ENCODE measurements at regions not wholly inside any gene's neighbourhood (a gene's known extent, or its start where the extent isn't known, plus 50 kb on each side); places are given as distances from the start of the nearest gene placed in this dataset.
"Not testable (repeated sequence)": the region's sequence is repeated elsewhere in the genome, so short reads cannot be mapped to it uniquely, and the experiment has no call there.

DNA sequence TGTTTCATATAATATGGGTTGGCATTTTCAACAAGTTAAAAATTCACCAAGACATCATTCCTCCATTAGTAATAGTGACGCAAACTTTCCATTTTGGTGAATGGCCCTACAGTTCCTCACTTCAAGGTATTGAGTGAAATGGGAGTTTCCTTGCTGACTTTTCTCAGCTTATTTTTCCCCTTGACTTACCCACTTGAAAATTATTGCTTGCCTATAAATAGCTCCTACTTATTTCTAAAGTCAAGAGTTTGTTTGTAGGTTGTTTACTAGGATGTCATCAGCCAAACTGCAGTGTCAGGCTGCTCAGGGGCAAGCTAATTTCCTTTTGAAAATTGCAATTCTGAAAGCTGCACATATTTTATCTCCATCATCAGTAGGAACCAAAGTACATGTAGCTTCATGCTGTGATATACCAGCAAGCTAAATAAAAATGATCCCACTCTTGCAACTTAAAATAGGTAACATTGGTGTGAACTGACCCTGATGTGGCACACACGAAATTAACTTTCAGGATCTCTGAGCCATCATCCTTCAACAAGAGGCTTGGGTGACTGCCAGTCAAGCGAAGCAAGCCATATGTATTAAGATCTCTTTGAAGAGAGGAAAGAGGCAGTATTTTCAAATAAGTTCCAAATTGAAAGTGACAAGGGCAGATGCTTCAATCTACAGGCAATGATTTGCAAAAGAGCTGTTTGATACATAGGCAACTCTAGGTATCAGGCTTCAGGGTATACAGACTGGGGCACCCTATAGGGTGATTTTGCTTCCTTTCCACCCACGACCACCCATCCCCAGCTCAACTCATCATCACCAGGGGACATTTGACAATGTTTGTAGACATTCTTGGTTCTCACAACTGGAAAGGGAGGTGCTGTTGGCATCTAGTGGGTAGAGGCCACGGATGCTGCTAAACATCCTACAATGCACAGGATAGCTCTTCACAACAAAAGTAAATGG, 66.8 kb upstream of the RASGRP1 start:
- Mint-ChIP-seq H3K4me3 (no peak overlapping the region), H3K4me1 (peaks cover 5 to 9% of the 10 kb centered on the region in 2 donors), H3K36me3 (no peaks in the 10 kb centered on the region), H3K9me3 (no peaks in the 10 kb centered on the region), H3K27me3 (ENCODE audit: low read depth in 3 of 3) (peaks cover 0 to 7% (median 3%) of the 10 kb centered on the region in 3 donors), H3K27ac (no peak overlapping the region)
- DNase-seq, result no peak

DNA sequence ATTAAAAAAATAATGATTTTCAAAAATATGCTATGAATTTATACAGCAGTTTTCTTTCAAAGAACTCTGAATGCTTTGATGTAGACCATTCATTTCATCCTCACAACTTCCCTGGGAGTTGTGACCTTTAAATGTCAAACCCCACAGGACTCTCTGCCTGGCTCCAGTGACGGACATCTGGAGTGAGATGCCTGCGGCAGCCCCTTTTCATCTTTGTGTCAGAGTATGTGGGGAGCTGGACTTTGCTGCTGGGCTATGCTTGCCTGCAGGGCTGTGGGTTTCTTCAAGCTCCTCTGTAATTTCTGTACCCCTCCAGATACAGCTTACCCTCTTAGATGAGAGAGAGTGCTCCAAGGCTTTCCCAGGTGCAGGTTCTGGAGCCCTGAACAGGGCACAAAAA, 70.6 kb upstream of the RASGRP1 start:
- peaks cover 0 to 3% (median 0%) of the 10 kb centered on the region in 3 donors for H3K27me3 Mint-ChIP-seq (ENCODE audit: low read depth in 3 of 3)
- no peaks in the 10 kb centered on the region for H3K9me3 Mint-ChIP-seq
- H3K27ac Mint-ChIP-seq, result no peak overlapping the region
- peaks cover 14 to 19% of the 10 kb centered on the region in 2 donors for H3K4me1 Mint-ChIP-seq
- no peak overlapping the region for H3K4me3 Mint-ChIP-seq
- no peak for DNase-seq
- H3K36me3 Mint-ChIP-seq, result no peaks in the 10 kb centered on the region

DNA sequence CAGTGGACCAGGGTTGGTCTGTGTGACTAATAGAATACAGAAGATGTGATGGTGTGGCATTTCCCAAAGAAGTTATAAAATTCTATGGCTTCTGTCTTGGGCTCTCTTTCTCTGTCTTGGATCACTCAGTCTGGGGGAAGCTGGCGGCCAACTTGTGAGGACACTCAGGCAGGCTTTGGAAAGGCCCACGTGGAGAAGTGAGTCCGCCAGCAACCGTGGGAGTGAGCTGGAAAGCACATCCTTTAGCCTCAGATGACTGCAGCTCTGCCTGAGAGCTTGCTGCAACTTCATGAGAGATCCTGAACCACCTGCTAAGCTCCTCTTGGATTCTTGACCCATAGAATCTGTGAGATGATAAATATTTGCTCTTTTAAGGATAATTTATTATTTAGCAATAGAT, 72.0 kb upstream of the RASGRP1 start:
- Mint-ChIP-seq H3K4me1 (peaks cover 11 to 30% of the 10 kb centered on the region in 2 donors), H3K27ac (no peak overlapping the region), H3K4me3 (no peak overlapping the region)

DNA sequence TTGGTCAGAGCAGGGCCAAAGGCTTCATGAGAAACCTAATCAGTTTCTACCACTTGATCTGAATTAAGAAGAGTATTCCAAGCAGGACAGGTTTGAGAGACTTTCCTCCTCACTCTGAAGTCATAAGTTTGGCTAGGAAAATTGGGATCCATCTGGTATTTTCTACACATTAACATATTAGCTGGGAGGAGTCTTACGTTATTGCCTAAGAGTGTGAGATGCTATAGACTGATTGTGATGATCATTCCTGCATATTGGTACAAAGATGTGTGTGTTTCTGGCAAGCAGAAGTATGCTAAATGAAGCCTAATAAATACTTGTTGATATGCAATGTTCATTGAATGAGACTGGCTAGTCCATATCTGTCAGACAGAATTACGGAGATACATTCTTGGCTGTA, 73.5 kb upstream of the RASGRP1 start:
- Mint-ChIP-seq H3K4me3 (no peak overlapping the region), H3K27me3 (ENCODE audit: low read depth in 3 of 3) (peaks cover 0 to 2% (median 0%) of the 10 kb centered on the region in 3 donors), H3K9me3 (no peaks in the 10 kb centered on the region), H3K4me1 (peaks cover 19 to 42% of the 10 kb centered on the region in 2 donors), H3K27ac (peak overlapping the region in 1 of 6 donors; percentile 57), H3K36me3 (no peaks in the 10 kb centered on the region)
- no peak for DNase-seq

More for the DNA sequence above, 72.0 kb upstream of the RASGRP1 start:
- H3K36me3 Mint-ChIP-seq, result no peaks in the 10 kb centered on the region
- no peaks in the 10 kb centered on the region for H3K9me3 Mint-ChIP-seq
- no peak for DNase-seq
- peaks cover 0 to 3% (median 2%) of the 10 kb centered on the region in 3 donors for H3K27me3 Mint-ChIP-seq (ENCODE audit: low read depth in 3 of 3)

DNA sequence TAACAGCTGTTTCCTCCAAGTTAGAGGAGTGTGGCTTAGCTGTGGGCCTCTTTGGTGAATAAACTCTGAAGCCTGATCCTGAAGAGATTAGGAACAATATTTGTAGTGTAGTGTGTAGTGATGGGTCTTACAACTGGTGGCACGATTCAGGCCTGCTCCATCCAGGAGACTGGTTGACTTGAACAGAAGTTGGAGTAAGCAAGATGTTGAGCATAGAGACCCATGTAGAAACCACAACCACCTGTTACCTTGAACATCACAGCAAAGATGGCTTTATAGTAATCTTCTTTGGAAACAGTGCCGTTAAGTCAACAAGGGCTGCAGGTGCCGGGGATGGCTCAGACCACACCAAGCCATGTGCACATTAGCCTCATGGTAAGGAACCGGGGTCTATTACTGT, 74.2 kb upstream of the RASGRP1 start:
- Mint-ChIP-seq H3K9me3 (no peaks in the 10 kb centered on the region), H3K4me3 (no peak overlapping the region), H3K27me3 (ENCODE audit: low read depth in 3 of 3) (peaks cover 0 to 2% (median 0%) of the 10 kb centered on the region in 3 donors), H3K27ac (peak overlapping the region in 2 of 6 donors; percentile 22), H3K36me3 (no peaks in the 10 kb centered on the region), H3K4me1 (peaks cover 24 to 49% of the 10 kb centered on the region in 2 donors)
- no peak for DNase-seq

DNA sequence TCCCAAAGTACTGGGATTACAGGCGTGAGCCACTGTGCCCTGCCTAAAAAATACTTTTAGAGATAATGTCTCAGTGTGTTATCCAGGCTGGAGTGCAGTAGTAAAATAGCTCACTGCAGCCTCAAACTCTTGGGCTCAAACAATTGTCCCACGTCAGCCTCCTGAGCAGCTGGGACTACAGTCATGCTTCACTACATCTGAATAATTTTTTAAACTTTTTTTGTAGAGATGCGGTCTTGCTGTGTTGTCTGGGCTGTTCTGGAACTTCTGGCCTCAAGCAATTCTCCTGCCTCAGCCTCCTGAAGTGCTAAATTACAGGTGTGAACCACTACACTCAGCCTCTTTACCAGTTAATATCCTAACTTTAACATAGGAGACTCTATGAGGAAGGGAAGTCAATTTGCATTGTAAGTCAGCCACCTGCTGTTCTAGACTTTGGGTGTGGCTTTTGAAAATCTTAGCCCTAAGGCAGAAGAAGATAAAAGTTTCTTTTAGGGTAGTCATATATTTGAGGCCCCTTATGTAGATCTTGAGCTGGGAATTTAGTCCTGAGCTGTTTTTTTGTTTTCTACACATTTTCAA, 78.2 kb upstream of the RASGRP1 start:
- H3K36me3 Mint-ChIP-seq, result no peaks in the 10 kb centered on the region
- H3K4me1 Mint-ChIP-seq, result peaks cover 35 to 63% of the 10 kb centered on the region in 2 donors
- no peaks in the 10 kb centered on the region for H3K9me3 Mint-ChIP-seq
- DNase-seq, result no peak
- H3K27ac Mint-ChIP-seq, result peak overlapping the region in 3 of 6 donors; percentile 31 to 46 (median 35)
- peaks cover 0 to 4% (median 1%) of the 10 kb centered on the region in 3 donors for H3K27me3 Mint-ChIP-seq (ENCODE audit: low read depth in 3 of 3)
- no peak overlapping the region for H3K4me3 Mint-ChIP-seq

DNA sequence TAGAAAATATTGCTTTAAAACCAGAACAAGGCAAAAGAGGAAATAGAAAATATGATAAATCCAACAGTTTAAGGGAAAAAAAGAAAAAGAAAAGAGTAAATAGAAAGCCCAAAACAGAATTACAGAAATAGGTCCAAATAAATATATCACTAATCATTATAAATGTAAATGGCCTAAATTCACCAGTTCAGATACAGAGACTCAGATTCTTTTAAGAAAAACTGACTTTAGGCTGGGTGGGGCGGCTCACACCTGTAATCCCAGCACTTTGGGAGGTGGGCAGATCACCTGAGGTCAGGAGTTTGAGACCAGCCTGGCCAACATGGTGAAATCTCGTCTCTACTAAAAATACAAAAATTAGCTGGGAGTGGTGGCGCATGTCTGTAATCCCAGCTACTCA, 79.7 kb upstream of the RASGRP1 start:
- not testable (repeated sequence) for H3K4me3 Mint-ChIP-seq; H3K27ac Mint-ChIP-seq; H3K36me3 Mint-ChIP-seq; H3K9me3 Mint-ChIP-seq; H3K27me3 Mint-ChIP-seq (ENCODE audit: low read depth in 3 of 3); DNase-seq
- peaks cover 41 to 64% of the 10 kb centered on the region in 2 donors for H3K4me1 Mint-ChIP-seq

DNA sequence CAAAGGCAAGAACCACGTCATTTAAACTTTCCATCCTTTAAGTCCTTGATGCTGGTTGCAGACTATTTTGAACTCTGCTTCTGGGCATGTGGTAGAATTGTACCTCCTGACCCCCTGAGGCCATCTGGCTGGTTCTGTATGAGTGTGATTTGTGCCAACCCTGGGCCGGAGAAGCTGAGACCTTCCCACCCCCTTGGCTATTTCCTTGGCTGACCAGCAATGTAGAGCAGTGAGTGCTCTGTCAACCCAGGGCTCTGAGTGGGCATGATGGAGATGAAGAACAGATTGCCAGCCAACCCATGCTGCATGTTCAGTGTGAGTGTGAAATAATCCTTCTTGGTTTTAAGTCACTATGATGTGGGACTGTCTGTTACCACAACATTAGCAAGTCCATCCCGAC, 82.1 kb upstream of the RASGRP1 start:
- Mint-ChIP-seq H3K27ac (peak overlapping the region in 2 of 6 donors; percentile 21 to 67), H3K4me1 (peaks cover 63 to 71% of the 10 kb centered on the region in 2 donors), H3K4me3 (no peak overlapping the region), H3K36me3 (no peaks in the 10 kb centered on the region), H3K9me3 (no peaks in the 10 kb centered on the region), H3K27me3 (ENCODE audit: low read depth in 3 of 3) (peaks cover 1 to 7% (median 2%) of the 10 kb centered on the region in 3 donors)
- no peak for DNase-seq

DNA sequence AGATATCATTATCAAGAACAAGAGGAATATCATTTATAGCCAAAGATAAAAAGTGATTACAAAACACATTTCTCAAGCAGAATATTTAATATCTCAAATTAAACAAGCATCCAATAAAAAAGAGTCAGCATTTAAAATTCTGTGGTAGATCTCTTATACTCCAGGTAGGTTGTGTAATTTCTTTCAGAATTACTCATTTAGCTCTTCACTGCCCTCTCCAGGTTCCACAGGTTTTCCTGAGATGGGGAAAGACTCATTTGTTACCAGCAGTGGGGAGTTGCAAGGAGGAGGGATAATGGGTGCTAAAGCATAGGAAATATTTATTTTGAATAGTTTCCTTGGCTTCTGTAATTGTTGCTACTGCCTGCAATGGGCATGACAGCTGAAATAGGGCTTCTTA, 83.1 kb upstream of the RASGRP1 start:
- no peaks in the 10 kb centered on the region for H3K9me3 Mint-ChIP-seq

DNA sequence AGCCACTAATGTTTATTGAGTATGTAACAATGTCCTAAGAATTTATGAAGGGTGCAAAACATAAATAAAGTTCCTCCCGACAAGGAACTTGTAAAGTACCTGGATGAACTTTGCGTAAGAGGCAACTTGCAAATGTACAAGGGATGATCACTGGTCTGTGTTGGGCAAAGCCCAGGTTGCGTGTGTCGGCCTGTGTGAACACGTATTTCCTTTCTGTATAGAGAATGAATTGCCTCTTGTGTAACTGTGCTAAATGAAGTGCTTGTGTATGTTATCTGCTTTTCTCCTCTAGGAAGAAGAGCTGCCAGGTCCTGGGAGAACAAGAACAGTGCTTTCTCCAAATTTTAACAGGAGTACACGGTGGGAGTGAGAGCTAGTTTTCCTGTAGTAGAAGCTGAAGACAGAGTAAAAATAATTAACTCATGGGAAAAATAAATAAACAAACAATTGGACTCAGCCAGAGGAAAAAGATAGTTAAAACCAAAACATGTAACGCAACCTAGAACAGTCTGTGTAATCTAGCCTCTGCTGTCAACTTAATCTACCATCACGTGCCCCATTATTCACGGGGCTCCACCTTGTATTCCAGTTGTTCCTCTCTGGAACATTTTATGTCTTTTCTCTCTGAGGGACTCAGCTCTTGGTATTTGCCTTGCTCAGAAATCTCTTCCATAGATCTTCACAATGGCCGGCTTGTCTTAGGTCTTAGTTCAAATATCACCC, 83.7 kb upstream of the RASGRP1 start:
- Mint-ChIP-seq H3K27me3 (ENCODE audit: low read depth in 3 of 3) (peaks cover 5 to 11% (median 9%) of the 10 kb centered on the region in 3 donors), H3K4me1 (peaks cover 71 to 74% of the 10 kb centered on the region in 2 donors), H3K27ac (peak overlapping the region; percentile 17 to 98 (median 88)), H3K9me3 (no peaks in the 10 kb centered on the region), H3K4me3 (peak overlapping the region in 1 of 5 donors; percentile 61), H3K36me3 (no peaks in the 10 kb centered on the region)
- no peak for DNase-seq

More for the DNA sequence above, 83.1 kb upstream of the RASGRP1 start:
- peaks cover 69 to 74% of the 10 kb centered on the region in 2 donors for H3K4me1 Mint-ChIP-seq
- peak overlapping the region in 3 of 6 donors; percentile 17 to 97 (median 92) for H3K27ac Mint-ChIP-seq
- peaks cover 2 to 7% (median 4%) of the 10 kb centered on the region in 3 donors for H3K27me3 Mint-ChIP-seq (ENCODE audit: low read depth in 3 of 3)
- no peaks in the 10 kb centered on the region for H3K36me3 Mint-ChIP-seq
- DNase-seq, result no peak
- H3K4me3 Mint-ChIP-seq, result no peak overlapping the region

DNA sequence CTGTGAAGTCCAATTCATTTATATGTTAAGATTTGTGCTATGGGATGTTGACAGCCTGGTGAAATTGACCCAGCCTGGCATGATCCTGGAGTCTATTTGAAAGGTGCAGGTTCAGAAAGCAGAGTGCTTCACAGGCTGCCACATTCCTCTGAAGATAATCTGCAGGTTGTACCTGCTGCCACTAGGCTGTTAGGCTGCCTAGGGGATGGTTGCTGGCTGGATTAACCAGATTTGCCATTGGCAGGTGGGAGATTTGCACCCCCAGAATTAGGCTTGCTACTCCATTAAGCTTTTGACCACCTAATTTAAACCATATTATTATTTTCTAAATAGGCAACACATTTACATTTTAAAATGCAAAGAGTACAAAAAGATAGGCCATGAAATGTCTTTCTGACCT, 85.8 kb upstream of the RASGRP1 start:
- H3K4me3 Mint-ChIP-seq, result peak overlapping the region; percentile 82 to 95 (median 89)
- DNase-seq, result no peak
- H3K9me3 Mint-ChIP-seq, result no peaks in the 10 kb centered on the region
- peak overlapping the region; percentile 91 to 98 (median 97) for H3K27ac Mint-ChIP-seq
- peaks cover 78 to 80% of the 10 kb centered on the region in 2 donors for H3K4me1 Mint-ChIP-seq
- no peaks in the 10 kb centered on the region for H3K36me3 Mint-ChIP-seq
- H3K27me3 Mint-ChIP-seq (ENCODE audit: low read depth in 3 of 3), result peaks cover 5 to 10% (median 9%) of the 10 kb centered on the region in 3 donors

DNA sequence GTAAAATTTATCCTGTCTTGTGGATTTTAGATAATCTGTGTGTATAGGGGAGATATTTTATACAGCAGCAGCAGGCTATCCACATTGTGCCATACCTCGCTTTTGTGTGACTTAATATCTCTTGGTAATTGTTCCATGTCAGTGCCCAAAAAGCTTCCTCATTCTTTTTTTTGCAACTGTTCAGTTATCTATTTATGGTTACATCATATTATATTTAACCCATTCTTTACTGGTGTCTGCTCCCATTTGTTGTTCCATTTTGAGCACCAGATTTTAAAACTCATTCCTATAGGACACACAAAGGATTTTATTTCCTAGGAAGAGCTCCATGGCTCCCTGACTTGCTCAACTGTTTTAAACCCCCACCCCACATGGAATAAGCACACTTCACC, 86.3 kb upstream of the RASGRP1 start:
- H3K27me3 Mint-ChIP-seq (ENCODE audit: low read depth in 3 of 3), result peaks cover 5 to 10% (median 9%) of the 10 kb centered on the region in 3 donors
- no peaks in the 10 kb centered on the region for H3K36me3 Mint-ChIP-seq
- H3K27ac Mint-ChIP-seq, result peak overlapping the region; percentile 91 to 98 (median 97)
- DNase-seq, result no peak
- H3K9me3 Mint-ChIP-seq, result no peaks in the 10 kb centered on the region
- H3K4me3 Mint-ChIP-seq, result peak overlapping the region; percentile 82 to 95 (median 89)
- peaks cover 83 to 86% of the 10 kb centered on the region in 2 donors for H3K4me1 Mint-ChIP-seq

DNA sequence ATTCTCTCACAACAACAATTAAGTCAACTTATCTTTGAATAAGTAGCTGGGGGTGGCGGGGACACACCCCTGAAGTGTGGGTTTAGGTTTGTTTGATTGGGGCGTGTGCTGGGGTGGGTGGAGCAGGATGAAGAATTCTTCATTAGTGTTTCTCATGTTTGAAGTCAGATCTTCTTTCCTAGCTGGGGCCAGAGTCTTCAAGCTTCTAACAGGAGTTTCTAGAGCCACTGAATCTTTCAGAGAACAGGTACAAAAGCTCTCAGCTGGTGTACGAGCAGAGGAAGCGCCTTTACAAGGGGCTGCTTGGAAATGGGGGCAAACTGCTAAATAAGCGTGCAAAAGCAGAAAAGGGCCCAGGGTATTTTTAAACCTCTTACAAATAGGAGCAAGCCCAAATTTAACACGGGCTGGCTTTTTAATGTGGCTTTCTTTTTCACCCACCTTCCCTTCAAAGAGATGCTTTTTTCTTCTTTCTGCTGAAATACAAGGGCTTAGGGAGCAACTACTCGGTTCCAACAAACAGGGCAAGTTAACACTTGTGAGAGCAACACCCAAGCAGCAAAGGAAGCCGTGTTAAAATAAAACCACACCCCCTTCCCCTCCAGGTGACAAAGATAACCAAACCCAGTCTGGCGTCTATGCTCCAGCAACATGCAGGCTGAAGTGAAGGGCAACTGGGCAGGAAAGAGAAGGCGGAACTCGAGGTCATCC, 86.9 kb upstream of the RASGRP1 start:
- Mint-ChIP-seq H3K9me3 (no peaks in the 10 kb centered on the region), H3K27me3 (ENCODE audit: low read depth in 3 of 3) (peaks cover 5 to 10% (median 9%) of the 10 kb centered on the region in 3 donors), H3K27ac (peak overlapping the region; percentile 91 to 98 (median 97)), H3K4me1 (peaks cover 84 to 89% of the 10 kb centered on the region in 2 donors), H3K4me3 (peak overlapping the region; percentile 82 to 95 (median 89)), H3K36me3 (no peaks in the 10 kb centered on the region)
- peak; percentile 76 to 80 (median 77) for DNase-seq
